ENCODE measurements at regions not wholly inside any gene's neighbourhood (a gene's known extent, or its start where the extent isn't known, plus 50 kb on each side); places are given as distances from the start of the nearest gene placed in this dataset.

DNA sequence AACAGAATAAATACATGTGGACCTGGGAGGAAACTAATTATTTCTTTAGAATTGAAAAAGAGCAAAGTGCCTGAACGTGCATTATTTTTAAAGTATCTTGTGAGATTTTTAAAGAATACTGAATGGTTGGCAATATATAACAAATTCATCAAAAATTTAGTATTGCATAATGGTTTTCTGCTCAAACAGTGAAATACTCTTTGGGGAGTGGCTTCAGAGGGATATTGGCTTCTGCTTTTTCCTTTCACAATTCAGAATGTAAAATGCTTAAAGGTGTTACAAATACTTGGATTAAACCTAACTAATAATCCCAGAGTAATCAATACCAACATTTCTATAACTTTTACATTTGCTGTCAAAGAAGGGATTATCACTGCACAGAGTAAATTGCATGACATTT lies 379.3 kb upstream of the CHD1 start:
- no peak overlapping the region for H3K4me3 ChIP-seq
- intact Hi-C loops (cut with DNase I; ENCODE audit: low total_unique reads), result no loop called here
- no peak for DNase-seq (ENCODE audit: low spot score in 2 of 2)

DNA sequence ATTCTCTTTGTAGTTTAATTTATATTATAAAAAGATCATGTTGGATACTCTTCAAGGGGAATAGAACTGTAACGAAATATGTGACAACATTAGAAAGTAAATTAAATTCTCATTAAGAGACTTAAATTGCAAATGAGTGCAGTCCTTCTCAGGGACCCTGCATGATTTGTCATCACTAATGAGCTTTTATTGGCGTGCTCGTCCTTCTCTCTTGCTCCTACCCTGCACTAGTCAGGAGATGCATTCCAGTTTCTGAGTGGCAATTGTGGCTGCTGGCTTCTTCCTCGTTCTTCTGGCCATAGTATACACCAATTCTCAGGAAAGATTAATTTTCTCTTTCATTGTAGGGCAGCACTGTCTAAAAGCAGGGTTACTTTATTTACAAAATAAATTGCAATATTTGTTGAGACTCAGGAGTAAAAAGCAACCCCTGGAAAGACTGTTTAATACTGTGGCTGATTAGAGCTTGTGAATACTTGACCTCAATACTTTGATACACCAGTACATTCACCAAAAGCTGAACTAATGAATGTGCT lies 376.3 kb upstream of the CHD1 start:
- H3K27ac ChIP-seq, result no peak overlapping the region
- no peaks in the 10 kb centered on the region for H3K27me3 ChIP-seq
- no peak overlapping the region for H3K4me3 ChIP-seq
- no peaks in the 10 kb centered on the region for H3K4me1 ChIP-seq
- intact Hi-C loops (cut with DNase I; ENCODE audit: low total_unique reads), result no loop called here
- no peaks in the 10 kb centered on the region for H3K36me3 ChIP-seq
- TF ChIP-seq POLR2A (IDR thresholded peaks at IDR 0.05), result no peak
- TF ChIP-seq POLR2AphosphoS5 (IDR thresholded peaks at IDR 0.05), result no peak
- TF ChIP-seq, protein P1, sequence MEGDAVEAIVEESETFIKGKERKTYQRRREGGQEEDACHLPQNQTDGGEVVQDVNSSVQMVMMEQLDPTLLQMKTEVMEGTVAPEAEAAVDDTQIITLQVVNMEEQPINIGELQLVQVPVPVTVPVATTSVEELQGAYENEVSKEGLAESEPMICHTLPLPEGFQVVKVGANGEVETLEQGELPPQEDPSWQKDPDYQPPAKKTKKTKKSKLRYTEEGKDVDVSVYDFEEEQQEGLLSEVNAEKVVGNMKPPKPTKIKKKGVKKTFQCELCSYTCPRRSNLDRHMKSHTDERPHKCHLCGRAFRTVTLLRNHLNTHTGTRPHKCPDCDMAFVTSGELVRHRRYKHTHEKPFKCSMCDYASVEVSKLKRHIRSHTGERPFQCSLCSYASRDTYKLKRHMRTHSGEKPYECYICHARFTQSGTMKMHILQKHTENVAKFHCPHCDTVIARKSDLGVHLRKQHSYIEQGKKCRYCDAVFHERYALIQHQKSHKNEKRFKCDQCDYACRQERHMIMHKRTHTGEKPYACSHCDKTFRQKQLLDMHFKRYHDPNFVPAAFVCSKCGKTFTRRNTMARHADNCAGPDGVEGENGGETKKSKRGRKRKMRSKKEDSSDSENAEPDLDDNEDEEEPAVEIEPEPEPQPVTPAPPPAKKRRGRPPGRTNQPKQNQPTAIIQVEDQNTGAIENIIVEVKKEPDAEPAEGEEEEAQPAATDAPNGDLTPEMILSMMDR (IDR thresholded peaks at IDR 0.05), result no peak
- no peak for DNase-seq (ENCODE audit: low spot score in 2 of 2)
- H3K9me3 ChIP-seq, result peaks cover 0 to 8% of the 10 kb centered on the region in 2 donors

More for the DNA sequence above, 379.3 kb upstream of the CHD1 start:
- Histone ChIP-seq H3K36me3 (no peaks in the 10 kb centered on the region), H3K4me1 (no peaks in the 10 kb centered on the region), H3K27ac (no peak overlapping the region), H3K9me3 (no peaks in the 10 kb centered on the region), H3K27me3 (no peaks in the 10 kb centered on the region)
- TF ChIP-seq POLR2A (IDR thresholded peaks at IDR 0.05) (no peak), POLR2AphosphoS5 (IDR thresholded peaks at IDR 0.05) (no peak)
- TF ChIP-seq, protein P1 (IDR thresholded peaks at IDR 0.05), result no peak

DNA sequence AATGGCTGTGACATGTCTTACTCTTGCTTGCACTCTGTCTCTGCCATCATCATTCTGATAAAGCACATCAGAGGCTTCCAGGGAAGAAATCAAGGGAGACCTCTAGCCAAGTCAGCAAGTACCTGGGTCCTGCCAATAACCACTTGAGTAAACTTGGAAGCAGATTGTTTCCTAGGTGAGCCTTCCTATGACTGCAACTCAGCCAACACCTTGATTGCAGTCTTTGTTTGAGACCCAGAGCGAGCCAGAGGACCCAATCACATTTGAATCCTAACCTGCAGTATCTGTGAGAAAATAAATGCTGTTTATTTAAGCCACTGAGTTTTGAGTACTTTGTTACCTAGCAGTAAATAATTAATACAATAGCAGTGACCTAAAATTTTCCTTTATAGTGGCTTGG lies 356.8 kb upstream of the CHD1 start:
- H3K36me3 ChIP-seq, result no peaks in the 10 kb centered on the region
- TF ChIP-seq, protein P1 (IDR thresholded peaks at IDR 0.05), result no peak
- TF ChIP-seq POLR2AphosphoS5 (IDR thresholded peaks at IDR 0.05), result no peak
- TF ChIP-seq POLR2A (IDR thresholded peaks at IDR 0.05), result no peak
- no peak overlapping the region for H3K27ac ChIP-seq
- intact Hi-C loops (cut with DNase I; ENCODE audit: low total_unique reads), result no loop called here
- no peaks in the 10 kb centered on the region for H3K9me3 ChIP-seq
- no peaks in the 10 kb centered on the region for H3K27me3 ChIP-seq
- DNase-seq (ENCODE audit: low spot score in 2 of 2), result no peak
- H3K4me3 ChIP-seq, result no peak overlapping the region
- H3K4me1 ChIP-seq, result no peaks in the 10 kb centered on the region

DNA sequence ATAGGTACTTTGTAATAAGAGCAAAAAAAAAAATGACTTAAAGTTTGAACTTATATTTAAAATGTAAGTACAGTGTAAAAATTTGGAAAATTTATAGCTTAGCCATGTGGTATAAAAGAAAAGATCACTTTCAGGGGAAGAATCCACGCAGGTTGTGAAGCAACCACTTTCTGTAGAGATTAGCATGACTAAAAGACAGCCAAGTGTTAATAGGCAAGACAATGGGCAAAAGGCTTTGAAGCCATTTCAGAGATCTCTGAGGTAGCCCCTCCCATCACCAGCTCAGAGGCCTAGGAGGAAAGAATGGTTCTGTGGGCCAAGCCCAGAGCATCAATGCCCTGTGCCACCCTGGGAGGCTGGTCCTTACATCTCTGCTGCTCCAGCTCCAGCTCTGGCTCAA lies 346.3 kb upstream of the CHD1 start:
- Histone ChIP-seq H3K4me1 (no peaks in the 10 kb centered on the region), H3K4me3 (no peak overlapping the region), H3K9me3 (no peaks in the 10 kb centered on the region), H3K27me3 (no peaks in the 10 kb centered on the region), H3K27ac (no peak overlapping the region), H3K36me3 (no peaks in the 10 kb centered on the region)
- DNase-seq (ENCODE audit: low spot score in 2 of 2), result no peak
- TF ChIP-seq, protein P1 (IDR thresholded peaks at IDR 0.05), result no peak
- no peak for TF ChIP-seq POLR2A (IDR thresholded peaks at IDR 0.05)
- TF ChIP-seq POLR2AphosphoS5 (IDR thresholded peaks at IDR 0.05), result no peak
- intact Hi-C loops (cut with DNase I; ENCODE audit: low total_unique reads), result no loop called here

DNA sequence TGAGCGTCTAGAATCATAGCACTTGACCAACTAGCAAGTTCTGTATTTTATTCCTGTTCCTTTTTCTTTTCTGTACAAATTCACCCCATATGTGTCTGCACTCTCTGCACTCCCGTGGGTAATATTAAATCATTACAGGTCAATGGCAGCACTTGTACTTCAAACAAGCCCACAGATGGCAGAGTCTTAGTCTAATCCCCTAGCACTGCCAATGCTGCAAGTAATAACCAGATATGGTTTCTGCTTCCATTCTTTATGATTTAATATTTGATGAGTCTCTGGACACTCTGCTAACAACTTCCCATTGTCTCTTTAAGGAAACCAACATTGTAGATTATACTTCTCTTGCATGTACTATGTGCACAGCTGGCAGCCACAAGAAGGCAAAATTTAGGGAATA lies 343.8 kb upstream of the CHD1 start:
- Histone ChIP-seq H3K4me1 (no peaks in the 10 kb centered on the region), H3K36me3 (no peaks in the 10 kb centered on the region), H3K4me3 (no peak overlapping the region), H3K9me3 (no peaks in the 10 kb centered on the region), H3K27me3 (no peaks in the 10 kb centered on the region), H3K27ac (no peak overlapping the region)
- TF ChIP-seq POLR2AphosphoS5 (IDR thresholded peaks at IDR 0.05) (no peak), POLR2A (IDR thresholded peaks at IDR 0.05) (no peak)
- TF ChIP-seq, protein P1 (IDR thresholded peaks at IDR 0.05), result no peak
- intact Hi-C loops (cut with DNase I; ENCODE audit: low total_unique reads), result no loop called here
- no peak for DNase-seq (ENCODE audit: low spot score in 2 of 2)
